Gastroesophageal sphincter (tissue), 4 donors: ENCODE measurements at regions not wholly inside any gene's neighbourhood (a gene's known extent, or its start where the extent isn't known, plus 50 kb on each side); places are given as distances from the start of the nearest gene placed in this dataset.

Experiments used
- ATAC-seq: fragments of 150-250 bp; one replicate; pipeline ENCODE4 v1.9.1; 2016; ENCODE audit warnings: mild to moderate bottlenecking, moderate library complexity
- H3K27ac ChIP-seq, 4 donors: fragments of 200-600 bp; sonication (generic) in 3 of 4; 1 replicate in 3 of 4; 2 replicates in 1 of 4; pipeline ENCODE4 v1.5.1; 2016 to 2019
- H3K27me3 ChIP-seq: fragments of 200-600 bp; sonication (generic); one replicate; pipeline ENCODE4 v1.5.1; 2019
- H3K36me3 ChIP-seq, 2 donors: fragments of 200-600 bp; sonication (generic); one replicate each; pipeline ENCODE4 v1.5.1; 2019; ENCODE audit warnings: control low read depth in 1 of 2
- H3K4me1 ChIP-seq, 3 donors: fragments of 200-600 bp; sonication (generic); 1 replicate in 2 of 3; 2 replicates in 1 of 3; pipeline ENCODE4 v1.5.1; 2016 to 2019; ENCODE audit warnings: control low read depth in 2 of 3
- H3K4me3 ChIP-seq, 2 donors: fragments of 200-600 bp; sonication (generic); one replicate each; pipeline ENCODE4 v1.5.1; 2019; ENCODE audit warnings: mild to moderate bottlenecking in 1 of 2, moderate library complexity in 1 of 2
- H3K9me3 ChIP-seq, 3 donors: fragments of 200-600 bp; sonication (generic); one replicate each; pipeline ENCODE4 v1.5.1; 2017 to 2019; ENCODE audit warnings: control low read depth in 2 of 3
- EP300 ChIP-seq: sonication (generic); formaldehyde crosslinking; IDR thresholded peaks from one replicate; pipeline ENCODE4 v1.6.1; 2017; ENCODE audit warnings: antibody characterized with exemption, mild to moderate bottlenecking
- POLR2A ChIP-seq, 2 donors: fragments of 450-650 bp; IDR thresholded peaks; one replicate each; pipeline ENCODE4 v1.6.1; 2017; ENCODE audit warnings: antibody characterized with exemption in 2 of 2, mild to moderate bottlenecking in 2 of 2, moderate library complexity in 1 of 2
- POLR2AphosphoS5 ChIP-seq: sonication (generic); formaldehyde crosslinking; IDR thresholded peaks from one replicate; pipeline ENCODE4 v1.6.1; 2017; ENCODE audit warnings: antibody characterized with exemption
- WGBS, 2 donors: methylation state at CpG; one replicate each; pipeline ENCODE4 v1.1.5; 2018; ENCODE audit warnings: low coverage in 1 of 2; 5-methylcytosine and 5-hydroxymethylcytosine counted together
- TF ChIP-seq, protein P1 (sequence below), 4 experiments: fragments of 200-600 bp in 2 of 4; fragments of 450-650 bp in 2 of 4; sonication (generic) in 1 of 4; IDR thresholded peaks; one replicate each; pipeline ENCODE4 v1.5.1; 2017 to 2019; ENCODE audit warnings: antibody characterized with exemption in 4 of 4, mild to moderate bottlenecking in 2 of 4, moderate library complexity in 2 of 4

DNA sequence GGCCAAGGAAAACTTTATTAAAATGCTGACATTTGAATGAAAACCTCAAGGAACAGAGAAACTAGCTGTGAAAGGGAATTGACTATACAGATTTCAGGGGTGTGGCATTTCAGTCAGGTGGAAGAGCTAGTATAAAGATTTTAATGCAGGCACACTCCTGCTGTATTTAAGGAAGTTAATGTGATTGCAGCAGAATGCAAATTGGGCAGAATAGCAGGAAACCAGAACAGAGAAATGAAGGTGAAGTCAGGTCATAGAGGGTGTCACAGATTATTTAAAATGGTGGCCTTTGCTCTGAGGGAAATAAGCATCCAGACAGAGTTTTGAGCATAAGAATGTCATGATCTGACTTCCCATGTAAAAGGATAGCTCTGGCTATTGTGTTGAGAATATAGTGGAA lies 898.1 kb upstream of the WWC1 start:
- no peak overlapping the region for H3K27ac ChIP-seq
- H3K4me3 ChIP-seq: no peak overlapping the region
- H3K36me3 ChIP-seq: no peaks in the 10 kb centered on the region
- ATAC-seq: no peak
- no peak for TF ChIP-seq POLR2A (IDR thresholded peaks at IDR 0.05)
- TF ChIP-seq, protein P1, sequence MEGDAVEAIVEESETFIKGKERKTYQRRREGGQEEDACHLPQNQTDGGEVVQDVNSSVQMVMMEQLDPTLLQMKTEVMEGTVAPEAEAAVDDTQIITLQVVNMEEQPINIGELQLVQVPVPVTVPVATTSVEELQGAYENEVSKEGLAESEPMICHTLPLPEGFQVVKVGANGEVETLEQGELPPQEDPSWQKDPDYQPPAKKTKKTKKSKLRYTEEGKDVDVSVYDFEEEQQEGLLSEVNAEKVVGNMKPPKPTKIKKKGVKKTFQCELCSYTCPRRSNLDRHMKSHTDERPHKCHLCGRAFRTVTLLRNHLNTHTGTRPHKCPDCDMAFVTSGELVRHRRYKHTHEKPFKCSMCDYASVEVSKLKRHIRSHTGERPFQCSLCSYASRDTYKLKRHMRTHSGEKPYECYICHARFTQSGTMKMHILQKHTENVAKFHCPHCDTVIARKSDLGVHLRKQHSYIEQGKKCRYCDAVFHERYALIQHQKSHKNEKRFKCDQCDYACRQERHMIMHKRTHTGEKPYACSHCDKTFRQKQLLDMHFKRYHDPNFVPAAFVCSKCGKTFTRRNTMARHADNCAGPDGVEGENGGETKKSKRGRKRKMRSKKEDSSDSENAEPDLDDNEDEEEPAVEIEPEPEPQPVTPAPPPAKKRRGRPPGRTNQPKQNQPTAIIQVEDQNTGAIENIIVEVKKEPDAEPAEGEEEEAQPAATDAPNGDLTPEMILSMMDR (IDR thresholded peaks at IDR 0.05): no peak
- TF ChIP-seq EP300: no peak
- TF ChIP-seq POLR2AphosphoS5: no peak
- no peaks in the 10 kb centered on the region for H3K9me3 ChIP-seq
- no peaks in the 10 kb centered on the region for H3K27me3 ChIP-seq
- H3K4me1 ChIP-seq: no peaks in the 10 kb centered on the region

DNA sequence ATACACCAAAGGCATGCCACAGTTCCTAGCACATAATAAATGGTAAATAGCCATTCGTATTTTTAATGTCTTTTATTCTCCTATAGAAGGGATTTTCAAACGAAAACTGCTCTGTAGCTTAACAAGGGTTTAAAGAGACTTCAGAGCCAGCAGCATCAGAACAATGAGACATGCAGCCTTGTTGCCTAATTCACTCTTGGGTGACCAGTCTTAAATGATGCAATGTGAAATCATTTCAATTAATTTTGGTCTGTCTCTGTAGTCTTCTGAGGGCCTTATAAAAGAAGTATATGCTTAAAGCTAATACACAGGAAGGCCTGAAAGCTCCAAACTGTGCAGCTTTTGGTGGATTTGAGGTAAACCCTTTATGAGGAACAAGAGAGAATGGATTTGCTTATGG lies 888.8 kb upstream of the WWC1 start:
- TF ChIP-seq POLR2AphosphoS5: no peak
- 39 to 40% methylated on average over 2 of the region's 2 CpGs for WGBS, 2 donors
- Histone ChIP-seq H3K4me3 (no peak overlapping the region), H3K27me3 (no peaks in the 10 kb centered on the region), H3K9me3 (no peaks in the 10 kb centered on the region), H3K36me3 (no peaks in the 10 kb centered on the region), H3K4me1 (no peaks in the 10 kb centered on the region), H3K27ac (no peak overlapping the region)
- no peak for ATAC-seq

DNA sequence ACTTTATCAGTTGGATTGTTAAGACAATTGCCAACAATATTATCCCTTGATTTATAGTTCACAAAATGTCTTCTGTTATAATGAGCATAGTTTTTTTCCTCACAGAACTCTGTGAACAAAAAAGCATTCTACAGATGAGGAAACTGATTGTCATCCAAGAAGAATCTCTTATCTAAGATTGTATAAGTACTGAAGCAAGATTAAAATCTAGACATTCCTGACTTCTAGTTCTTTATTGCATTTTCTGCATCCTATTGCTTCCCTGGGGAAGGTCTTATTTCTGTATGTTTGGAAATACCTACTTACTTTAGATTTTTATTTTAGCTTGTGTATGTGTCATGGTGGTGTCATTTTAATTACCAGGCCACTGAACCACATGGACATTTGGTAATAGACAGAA lies 884.9 kb upstream of the WWC1 start:
- no peaks in the 10 kb centered on the region for H3K36me3 ChIP-seq
- no peak overlapping the region for H3K27ac ChIP-seq
- no peaks in the 10 kb centered on the region for H3K27me3 ChIP-seq
- H3K9me3 ChIP-seq: no peaks in the 10 kb centered on the region
- no peaks in the 10 kb centered on the region for H3K4me1 ChIP-seq
- no peak for ATAC-seq
- TF ChIP-seq POLR2A (IDR thresholded peaks at IDR 0.05) (no peak), POLR2AphosphoS5 (no peak)
- no peak overlapping the region for H3K4me3 ChIP-seq

DNA sequence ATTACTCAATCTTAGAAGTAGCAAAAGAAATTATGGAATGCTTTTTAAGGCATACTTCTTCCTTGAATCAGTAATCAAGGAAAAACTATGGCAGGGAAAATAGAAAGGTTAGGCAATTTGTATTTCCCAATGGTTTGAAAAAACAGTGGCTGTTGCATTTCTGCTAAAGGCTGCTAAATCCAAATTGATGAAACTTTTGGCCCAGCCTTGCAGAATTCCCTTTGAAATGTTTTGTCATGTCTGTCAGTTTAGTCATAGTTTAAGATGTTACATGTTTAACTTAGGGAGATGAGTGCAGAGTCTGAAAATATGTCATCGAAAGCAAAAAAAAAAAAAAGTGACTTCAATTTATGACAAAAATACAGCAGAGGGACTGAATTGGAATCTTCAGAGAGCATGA lies 878.9 kb upstream of the WWC1 start:
- H3K27me3 ChIP-seq: no peaks in the 10 kb centered on the region
- no peak for ATAC-seq
- no peaks in the 10 kb centered on the region for H3K36me3 ChIP-seq
- H3K4me1 ChIP-seq: no peaks in the 10 kb centered on the region
- TF ChIP-seq EP300: no peak
- TF ChIP-seq POLR2A (IDR thresholded peaks at IDR 0.05): no peak
- no peak for TF ChIP-seq POLR2AphosphoS5
- TF ChIP-seq, protein P1 (IDR thresholded peaks at IDR 0.05): no peak
- H3K9me3 ChIP-seq: no peaks in the 10 kb centered on the region
- 45 to 67% methylated on average over 1 of the region's 1 CpG for WGBS, 2 donors
- H3K4me3 ChIP-seq: no peak overlapping the region
- no peak overlapping the region for H3K27ac ChIP-seq

DNA sequence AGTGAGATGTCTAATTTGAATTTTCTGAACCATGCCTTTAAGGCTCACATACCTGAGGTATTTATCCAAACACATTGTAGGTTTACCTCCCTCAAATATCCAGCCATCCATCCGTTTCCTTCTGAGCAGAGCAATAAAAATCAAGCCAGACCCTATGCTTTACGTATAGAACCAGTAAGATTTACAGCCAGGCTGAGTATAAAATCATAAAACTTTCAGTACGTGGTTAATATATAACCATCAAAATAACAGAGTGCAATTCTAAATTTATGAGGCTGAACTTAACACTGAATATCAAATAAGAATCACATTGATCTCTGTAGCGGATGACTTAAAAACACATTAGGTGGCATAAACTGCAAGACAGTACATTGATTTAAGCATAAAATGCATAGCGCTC lies 877.9 kb upstream of the WWC1 start:
- no peak for TF ChIP-seq EP300
- no peak for TF ChIP-seq POLR2A (IDR thresholded peaks at IDR 0.05)
- no peak for TF ChIP-seq POLR2AphosphoS5
- TF ChIP-seq, protein P1 (IDR thresholded peaks at IDR 0.05): no peak

DNA sequence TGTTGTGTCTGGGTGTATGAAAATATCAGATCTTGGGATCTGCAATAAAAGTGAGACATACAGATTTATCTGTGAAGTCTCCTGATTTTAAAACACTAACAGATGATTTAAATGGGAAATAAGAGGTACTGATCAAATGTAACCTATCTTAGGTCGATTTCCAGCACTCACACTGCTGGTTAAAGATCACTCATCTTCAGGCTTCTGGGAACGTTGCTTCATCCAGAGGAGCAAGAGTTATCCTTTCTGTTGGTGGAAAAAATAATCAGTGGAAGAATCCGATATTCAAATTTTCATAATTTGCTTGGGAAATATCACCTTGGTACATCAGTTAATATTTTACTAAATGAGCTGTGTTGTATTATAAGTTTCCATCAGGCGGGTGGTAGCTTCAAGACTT lies 876.8 kb upstream of the WWC1 start:
- ATAC-seq: no peak
- Histone ChIP-seq H3K27me3 (no peaks in the 10 kb centered on the region), H3K36me3 (no peaks in the 10 kb centered on the region), H3K27ac (no peak overlapping the region), H3K4me1 (no peaks in the 10 kb centered on the region), H3K4me3 (no peak overlapping the region), H3K9me3 (no peaks in the 10 kb centered on the region)
- no peak for TF ChIP-seq POLR2AphosphoS5
- no peak for TF ChIP-seq POLR2A (IDR thresholded peaks at IDR 0.05)
- TF ChIP-seq, protein P1 (IDR thresholded peaks at IDR 0.05): no peak
- no peak for TF ChIP-seq EP300
- WGBS, 2 donors: 77 to 84% methylated on average over 4 of the region's 4 CpGs

More for the DNA sequence above, 877.9 kb upstream of the WWC1 start:
- Histone ChIP-seq H3K4me3 (no peak overlapping the region), H3K36me3 (no peaks in the 10 kb centered on the region), H3K4me1 (no peaks in the 10 kb centered on the region), H3K27me3 (no peaks in the 10 kb centered on the region), H3K9me3 (no peaks in the 10 kb centered on the region), H3K27ac (no peak overlapping the region)
- no peak for ATAC-seq
- WGBS, 2 donors: 76 to 85% methylated on average over 5 of the region's 5 CpGs
